Thoracic aorta (tissue), 2 donors: ENCODE measurements at regions not wholly inside any gene's neighbourhood (a gene's known extent, or its start where the extent isn't known, plus 50 kb on each side); places are given as distances from the start of the nearest gene placed in this dataset.
"Not testable (repeated sequence)": the region's sequence is repeated elsewhere in the genome, so short reads cannot be mapped to it uniquely, and the experiment has no call there.

ENCODE experiments used
- ATAC-seq: fragments of 150-250 bp; one replicate; pipeline ENCODE4 v1.8.0; 2017; ENCODE audit warnings: low read depth; ENCODE audit not compliant: insufficient number of reproducible peaks, low FRiP score
- DNase-seq: peaks from one replicate; pipeline ENCODE4 v3.0.0-alpha.2; 2020; ENCODE audit warnings: low spot score
- H3K27ac ChIP-seq, 2 donors: fragments of 200-600 bp; sonication (generic); 1 replicate in 1 of 2; 2 replicates in 1 of 2; pipeline ENCODE4 v1.5.1; 2016; ENCODE audit warnings: mild to moderate bottlenecking in 2 of 2, moderate library complexity in 2 of 2
- H3K27me3 ChIP-seq: fragments of 200-600 bp; sonication (generic); replicated peaks from 2 replicates; pipeline ENCODE4 v1.6.0; 2016; ENCODE audit warnings: mild to moderate bottlenecking; ENCODE audit not compliant: insufficient read depth
- H3K36me3 ChIP-seq: fragments of 200-600 bp; sonication (generic); one replicate; pipeline ENCODE4 v1.5.1; 2016
- H3K4me1 ChIP-seq, 2 donors: fragments of 200-600 bp; sonication (generic); 1 replicate in 1 of 2; 2 replicates in 1 of 2; pipeline versions ENCODE4 v1.5.1 to v1.6.0; 2016; ENCODE audit warnings: low read depth in 2 of 2, mild to moderate bottlenecking in 1 of 2; ENCODE audit not compliant: control insufficient read depth in 1 of 2
- H3K4me3 ChIP-seq: fragments of 200-600 bp; sonication (generic); 2 replicates; pipeline ENCODE4 v1.5.1; 2016; ENCODE audit warnings: mild to moderate bottlenecking
- H3K9me3 ChIP-seq: fragments of 200-600 bp; sonication (generic); 2 replicates; pipeline ENCODE4 v1.5.1; 2016
- TF ChIP-seq, protein P1 (sequence below): fragments of 200-600 bp; sonication (generic); IDR thresholded peaks from one replicate; pipeline ENCODE4 v1.5.1; 2019; ENCODE audit warnings: antibody characterized with exemption

DNA sequence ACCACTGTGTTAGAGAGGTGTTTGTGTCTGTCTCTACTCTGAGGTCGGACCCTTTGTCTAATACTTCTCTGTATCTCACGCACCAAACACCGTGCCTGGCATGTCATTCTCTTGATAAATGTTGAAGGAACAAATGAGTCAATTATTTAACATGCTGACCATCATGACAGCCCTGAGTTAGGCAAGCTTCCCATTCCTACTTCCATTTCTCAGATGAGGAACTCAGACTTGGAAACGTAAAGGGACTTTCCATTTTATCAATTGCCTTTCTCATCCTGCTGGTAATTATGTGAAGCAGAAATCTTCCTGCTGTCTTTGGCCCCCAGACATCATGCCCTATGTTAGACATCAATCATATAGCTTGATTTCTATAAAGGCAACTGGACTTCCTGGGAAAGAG, 227.0 kb upstream of the ECI2 start:
- Histone ChIP-seq H3K36me3 (no peaks in the 10 kb centered on the region), H3K4me1 (peaks cover 7 to 12% of the 10 kb centered on the region in 2 donors), H3K9me3 (no peaks in the 10 kb centered on the region), H3K4me3 (no peak overlapping the region), H3K27me3 (no peaks in the 10 kb centered on the region), H3K27ac (no peak overlapping the region)
- DNase-seq (no peak), ATAC-seq (no peak)
- TF ChIP-seq, protein P1, sequence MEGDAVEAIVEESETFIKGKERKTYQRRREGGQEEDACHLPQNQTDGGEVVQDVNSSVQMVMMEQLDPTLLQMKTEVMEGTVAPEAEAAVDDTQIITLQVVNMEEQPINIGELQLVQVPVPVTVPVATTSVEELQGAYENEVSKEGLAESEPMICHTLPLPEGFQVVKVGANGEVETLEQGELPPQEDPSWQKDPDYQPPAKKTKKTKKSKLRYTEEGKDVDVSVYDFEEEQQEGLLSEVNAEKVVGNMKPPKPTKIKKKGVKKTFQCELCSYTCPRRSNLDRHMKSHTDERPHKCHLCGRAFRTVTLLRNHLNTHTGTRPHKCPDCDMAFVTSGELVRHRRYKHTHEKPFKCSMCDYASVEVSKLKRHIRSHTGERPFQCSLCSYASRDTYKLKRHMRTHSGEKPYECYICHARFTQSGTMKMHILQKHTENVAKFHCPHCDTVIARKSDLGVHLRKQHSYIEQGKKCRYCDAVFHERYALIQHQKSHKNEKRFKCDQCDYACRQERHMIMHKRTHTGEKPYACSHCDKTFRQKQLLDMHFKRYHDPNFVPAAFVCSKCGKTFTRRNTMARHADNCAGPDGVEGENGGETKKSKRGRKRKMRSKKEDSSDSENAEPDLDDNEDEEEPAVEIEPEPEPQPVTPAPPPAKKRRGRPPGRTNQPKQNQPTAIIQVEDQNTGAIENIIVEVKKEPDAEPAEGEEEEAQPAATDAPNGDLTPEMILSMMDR: no peak

GRCh38 chr6:4360920-4361319, 225.5 kb upstream of the ECI2 start:
- no peak overlapping the region for H3K4me3 ChIP-seq
- ATAC-seq (no peak), DNase-seq (no peak)

DNA sequence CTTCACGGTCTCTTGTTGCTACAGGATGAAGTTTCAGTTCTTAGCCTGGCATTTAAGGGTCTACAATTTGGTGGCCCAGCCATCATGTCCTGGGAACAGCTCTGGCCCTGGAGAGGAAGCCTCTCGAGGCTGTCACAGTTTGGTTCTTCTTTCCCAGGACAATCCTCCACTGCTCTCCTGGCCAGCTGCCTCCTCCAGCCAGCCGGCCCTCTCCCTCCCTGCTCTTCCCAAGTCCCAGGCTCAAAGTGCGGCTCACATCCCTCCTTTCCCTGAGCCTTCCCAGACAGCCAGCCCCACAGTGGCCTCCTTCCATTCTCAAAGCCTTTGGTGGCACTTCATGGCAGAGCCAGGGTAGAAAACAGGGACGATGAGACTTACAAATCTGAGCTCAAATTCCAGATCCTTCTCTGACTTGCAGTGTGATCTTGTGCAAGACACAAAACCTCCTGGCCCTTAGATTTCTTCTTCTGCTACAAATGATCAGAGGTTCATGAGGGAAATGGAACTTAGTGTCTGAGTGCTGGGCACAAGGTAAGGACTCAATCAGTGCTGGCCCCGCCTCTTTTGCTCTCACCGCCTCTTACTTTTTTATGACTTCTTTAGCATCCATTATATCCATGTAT, 223.8 kb upstream of the ECI2 start:
- Histone ChIP-seq H3K27me3 (no peaks in the 10 kb centered on the region), H3K36me3 (no peaks in the 10 kb centered on the region), H3K4me3 (peak overlapping the region; percentile 48), H3K9me3 (no peaks in the 10 kb centered on the region), H3K27ac (peak overlapping the region; percentile 92 to 96), H3K4me1 (peaks cover 7 to 12% of the 10 kb centered on the region in 2 donors)
- ATAC-seq (peak; percentile 13), DNase-seq (no peak)
- TF ChIP-seq, protein P1: no peak

More at GRCh38 chr6:4360920-4361319, 225.5 kb upstream of the ECI2 start:
- H3K9me3 ChIP-seq: no peaks in the 10 kb centered on the region
- H3K27me3 ChIP-seq: no peaks in the 10 kb centered on the region
- TF ChIP-seq, protein P1: no peak
- H3K36me3 ChIP-seq: no peaks in the 10 kb centered on the region
- H3K27ac ChIP-seq: no peak overlapping the region
- H3K4me1 ChIP-seq: peaks cover 7 to 12% of the 10 kb centered on the region in 2 donors

DNA sequence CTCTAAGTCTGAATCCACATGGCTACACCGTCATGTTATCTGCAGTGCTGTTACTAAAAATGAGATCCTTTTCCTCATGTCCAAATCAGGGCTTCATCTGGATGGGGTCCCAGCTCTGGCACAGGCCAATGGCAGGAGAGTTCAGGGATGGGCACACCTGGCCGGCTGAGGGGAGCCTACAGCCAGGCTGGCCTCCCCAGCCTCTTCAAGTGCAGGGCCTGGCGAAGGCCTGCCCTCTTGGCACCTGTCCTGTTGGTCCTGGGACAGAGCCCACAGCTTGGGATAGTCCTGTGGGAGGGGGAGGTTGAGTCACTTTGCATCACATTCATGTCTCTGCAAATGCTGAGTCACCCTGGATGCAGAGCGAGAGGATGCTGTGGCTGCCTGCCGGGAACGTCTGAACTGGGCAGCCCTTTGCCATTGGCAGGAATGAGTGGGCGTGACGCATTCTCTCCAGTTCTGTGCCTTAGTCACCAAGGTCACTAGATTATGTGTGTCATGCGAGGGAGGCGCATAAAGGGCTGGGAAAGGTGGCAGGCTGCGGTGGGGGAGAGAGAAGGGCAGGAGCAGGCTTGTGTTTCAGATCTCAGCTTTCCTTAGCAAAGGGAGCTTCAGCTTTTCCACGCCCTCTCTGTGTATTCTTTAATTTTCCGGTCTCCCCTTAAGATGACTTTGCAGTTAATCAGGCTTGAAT, 223.2 kb upstream of the ECI2 start:
- H3K4me3 ChIP-seq: peak overlapping the region; percentile 48
- H3K27me3 ChIP-seq: no peaks in the 10 kb centered on the region
- H3K4me1 ChIP-seq: peaks cover 7 to 12% of the 10 kb centered on the region in 2 donors
- DNase-seq: peak; percentile 96
- H3K36me3 ChIP-seq: no peaks in the 10 kb centered on the region
- peak; percentile 99 for ATAC-seq
- no peaks in the 10 kb centered on the region for H3K9me3 ChIP-seq
- TF ChIP-seq, protein P1: no peak
- peak overlapping the region; percentile 92 to 96 for H3K27ac ChIP-seq

DNA sequence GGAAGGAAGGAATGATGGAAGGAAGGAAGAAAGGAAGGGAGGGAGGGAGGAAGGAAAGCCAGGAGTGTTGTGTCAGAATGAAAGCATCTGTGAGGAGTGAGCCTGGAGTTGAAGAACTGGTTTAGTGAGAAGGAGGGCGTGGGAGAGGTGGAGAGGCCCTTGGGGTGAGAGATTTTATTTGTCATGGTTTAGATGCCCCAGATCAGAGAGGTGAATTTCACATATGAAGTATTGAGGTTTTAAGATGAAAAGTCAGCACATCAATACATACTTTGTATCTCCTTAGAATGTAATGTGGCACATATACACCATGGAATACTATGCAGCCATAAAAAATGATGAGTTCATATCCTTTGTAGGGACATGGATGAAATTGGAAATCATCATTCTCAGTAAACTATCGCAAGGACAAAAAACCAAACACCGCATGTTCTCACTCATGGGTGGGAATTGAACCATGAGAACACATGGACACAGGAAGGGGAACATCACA, 222.3 kb upstream of the ECI2 start:
- not testable (repeated sequence) for DNase-seq, ATAC-seq, H3K36me3 ChIP-seq, H3K27me3 ChIP-seq, H3K27ac ChIP-seq, H3K9me3 ChIP-seq, H3K4me3 ChIP-seq
- peaks cover 7 to 16% of the 10 kb centered on the region in 2 donors for H3K4me1 ChIP-seq
